Neural crest cell (in vitro differentiated cells): ENCODE measurements at regions not wholly inside any gene's neighbourhood (a gene's known extent, or its start where the extent isn't known, plus 50 kb on each side); places are given as distances from the start of the nearest gene placed in this dataset.

Source experiments
- DNase-seq: peaks from one replicate; pipeline ENCODE4 v3.0.0; 2021; ENCODE audit warnings: low read depth, mixed read lengths, low spot score
- H3K27ac Mint-ChIP-seq: one replicate; pipeline ENCODE4 v1.8.0; 2021; ENCODE audit warnings: mild to moderate bottlenecking, mixed read lengths; ENCODE audit not compliant: unreplicated experiment
- H3K27me3 Mint-ChIP-seq: 2 replicates; pipeline ENCODE4 v1.8.0; 2021; ENCODE audit warnings: low read depth, mild to moderate bottlenecking, mixed read lengths
- H3K36me3 Mint-ChIP-seq: 2 replicates; pipeline ENCODE4 v1.8.0; 2021; ENCODE audit warnings: low read depth, mild to moderate bottlenecking, mixed read lengths
- H3K4me1 Mint-ChIP-seq: 2 replicates; pipeline ENCODE4 v1.8.0; 2021; ENCODE audit warnings: mixed read lengths
- H3K4me3 Mint-ChIP-seq: one replicate; pipeline ENCODE4 v1.8.0; 2021; ENCODE audit warnings: mild to moderate bottlenecking, mixed read lengths
- H3K9me3 Mint-ChIP-seq: 2 replicates; pipeline ENCODE4 v1.8.0; 2021; ENCODE audit warnings: mixed read lengths
- CTCF ChIP-seq: fragments of 200-600 bp; sonication (generic); conservative IDR thresholded peaks from 2 replicates; pipeline ENCODE4 v1.5.0; 2021; ENCODE audit warnings: antibody characterized with exemption, mild to moderate bottlenecking

DNA sequence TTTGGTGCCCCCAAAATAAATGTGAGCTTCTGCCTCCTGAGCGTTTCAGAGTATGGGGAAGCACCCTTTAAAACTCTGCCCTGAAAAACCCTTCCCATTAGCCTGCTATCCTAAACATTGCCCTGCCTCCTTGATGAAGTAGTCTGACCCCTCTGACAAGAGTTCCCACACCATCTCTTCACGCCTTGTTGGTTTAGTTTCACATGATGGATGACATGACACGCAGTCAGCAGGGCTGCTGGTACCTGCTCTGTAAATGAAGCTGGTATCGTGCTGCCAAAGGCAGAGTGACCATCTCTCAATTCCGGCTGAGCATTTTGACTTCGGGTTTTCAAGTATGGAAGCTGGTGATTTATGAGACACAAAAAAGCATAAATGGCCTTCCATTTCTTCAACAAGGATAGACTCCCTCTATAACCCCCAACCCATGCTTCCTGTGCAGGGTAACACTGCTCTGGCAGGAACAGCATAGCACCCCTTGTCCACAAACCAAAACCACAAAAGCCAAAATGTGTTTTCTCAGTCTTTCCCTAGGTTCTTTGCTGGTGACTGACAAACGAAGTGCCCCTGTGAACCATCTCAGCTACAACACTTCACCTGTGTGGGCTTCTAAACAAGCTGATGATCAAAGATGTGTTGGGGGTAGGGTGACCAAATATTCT lies 444.6 kb downstream of the NUF2 start:
- DNase-seq, result no peak
- TF ChIP-seq CTCF, result no peak
- Mint-ChIP-seq H3K27ac (no peak overlapping the region), H3K9me3 (peaks cover 8% of the 10 kb centered on the region), H3K4me1 (no peaks in the 10 kb centered on the region), H3K36me3 (no peaks in the 10 kb centered on the region), H3K27me3 (no peaks in the 10 kb centered on the region), H3K4me3 (no peak overlapping the region)

- Mint-ChIP-seq H3K4me3 (no peak overlapping the region), H3K36me3 (no peaks in the 10 kb centered on the region), H3K4me1 (no peaks in the 10 kb centered on the region), H3K27me3 (no peaks in the 10 kb centered on the region), H3K9me3 (peaks cover 2% of the 10 kb centered on the region), H3K27ac (no peak overlapping the region)
- no peak for TF ChIP-seq CTCF
- DNase-seq, result no peak
Observed at GRCh38 chr1:163768576-163768975, 446.8 kb downstream of the NUF2 start.

GRCh38 chr1:163770265-163770664 lies 448.5 kb downstream of the NUF2 start:
- no peaks in the 10 kb centered on the region for H3K4me1 Mint-ChIP-seq
- H3K9me3 Mint-ChIP-seq, result no peaks in the 10 kb centered on the region
- H3K4me3 Mint-ChIP-seq, result no peak overlapping the region
- no peak for DNase-seq
- H3K27ac Mint-ChIP-seq, result no peak overlapping the region
- TF ChIP-seq CTCF, result no peak
- H3K36me3 Mint-ChIP-seq, result no peaks in the 10 kb centered on the region
- no peaks in the 10 kb centered on the region for H3K27me3 Mint-ChIP-seq

- no peak for TF ChIP-seq CTCF
- Mint-ChIP-seq H3K27ac (no peak overlapping the region), H3K4me1 (no peaks in the 10 kb centered on the region), H3K27me3 (no peaks in the 10 kb centered on the region), H3K9me3 (no peaks in the 10 kb centered on the region), H3K36me3 (no peaks in the 10 kb centered on the region), H3K4me3 (no peak overlapping the region)
- no peak for DNase-seq
Observed at GRCh38 chr1:163771637-163772036, 449.9 kb downstream of the NUF2 start.

DNA sequence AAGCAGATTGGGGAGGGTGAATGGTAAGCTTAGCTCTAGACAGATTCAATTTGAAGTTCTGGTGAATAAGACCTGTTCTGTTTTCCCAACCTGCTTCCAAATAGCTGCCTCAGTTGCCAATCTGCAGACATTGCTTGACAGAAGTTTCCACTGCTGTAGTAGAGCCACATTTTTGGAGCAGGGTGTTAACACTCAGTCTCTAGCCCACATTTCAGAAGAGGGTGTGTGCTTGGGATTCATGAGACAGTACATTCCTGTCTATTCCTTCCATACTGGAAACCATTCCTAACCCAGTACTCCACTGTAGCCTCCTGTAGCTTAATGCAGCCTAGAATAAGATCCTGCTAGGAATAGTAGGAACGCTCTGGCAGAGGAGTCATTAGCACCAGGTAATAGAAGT lies 450.5 kb downstream of the NUF2 start:
- H3K4me1 Mint-ChIP-seq, result no peaks in the 10 kb centered on the region
- H3K27me3 Mint-ChIP-seq, result no peaks in the 10 kb centered on the region
- no peaks in the 10 kb centered on the region for H3K9me3 Mint-ChIP-seq
- no peak for TF ChIP-seq CTCF
- no peak overlapping the region for H3K27ac Mint-ChIP-seq
- H3K36me3 Mint-ChIP-seq, result no peaks in the 10 kb centered on the region
- no peak overlapping the region for H3K4me3 Mint-ChIP-seq
- no peak for DNase-seq
